ENCODE measurements at regions not wholly inside any gene's neighbourhood (a gene's known extent, or its start where the extent isn't known, plus 50 kb on each side); places are given as distances from the start of the nearest gene placed in this dataset.
"Not testable (repeated sequence)": the region's sequence is repeated elsewhere in the genome, so short reads cannot be mapped to it uniquely, and the experiment has no call there.

DNA sequence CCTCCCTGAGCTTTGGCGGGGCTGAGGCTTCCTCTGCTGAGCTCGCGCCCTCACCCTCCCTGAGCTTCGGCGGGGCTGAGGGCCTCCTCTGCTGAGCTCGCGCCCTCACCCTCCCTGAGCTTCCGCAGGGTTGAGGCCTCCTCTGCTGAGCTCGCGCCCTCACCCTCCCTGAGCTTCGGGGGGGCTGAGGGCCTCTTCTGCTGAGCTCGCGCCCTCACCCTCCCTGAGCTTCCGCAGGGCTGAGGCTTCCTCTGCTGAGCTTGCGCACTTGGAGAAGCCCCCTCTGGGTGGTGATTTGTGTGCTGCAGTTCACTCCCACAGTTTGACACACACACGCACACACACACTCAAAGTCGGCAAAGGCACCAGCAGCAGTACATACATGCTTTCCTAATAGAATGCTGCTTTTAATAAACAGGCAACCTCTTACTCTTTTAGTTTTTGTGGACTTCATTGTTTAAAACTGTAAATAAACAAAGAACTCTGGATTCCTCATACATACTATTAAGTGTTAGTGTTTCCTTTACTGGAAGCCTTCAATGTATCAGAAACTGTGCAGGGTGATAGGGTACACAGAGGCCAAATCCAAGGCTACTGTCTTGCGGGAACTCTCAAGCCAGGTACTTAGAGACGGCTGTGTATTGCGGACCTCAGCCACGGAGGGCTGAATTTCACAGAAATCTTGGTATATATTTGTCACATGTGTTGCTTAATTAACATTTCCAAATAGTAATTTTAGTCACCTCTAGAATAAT lies 752.8 kb upstream of the TPTE start:
- H3K4me1 ChIP-seq; in situ Hi-C loops (cut with MboI; ENCODE audit: low sequenced_read_pairs); H3K36me3 ChIP-seq (replicated peaks); DNase-seq (ENCODE audit: low spot score in 2 of 2); H3K27me3 ChIP-seq (ENCODE audit: low read depth); H3K4me3 ChIP-seq: not testable (repeated sequence)
- H3K9me3 ChIP-seq, result peaks cover 26% of the 10 kb centered on the region

DNA sequence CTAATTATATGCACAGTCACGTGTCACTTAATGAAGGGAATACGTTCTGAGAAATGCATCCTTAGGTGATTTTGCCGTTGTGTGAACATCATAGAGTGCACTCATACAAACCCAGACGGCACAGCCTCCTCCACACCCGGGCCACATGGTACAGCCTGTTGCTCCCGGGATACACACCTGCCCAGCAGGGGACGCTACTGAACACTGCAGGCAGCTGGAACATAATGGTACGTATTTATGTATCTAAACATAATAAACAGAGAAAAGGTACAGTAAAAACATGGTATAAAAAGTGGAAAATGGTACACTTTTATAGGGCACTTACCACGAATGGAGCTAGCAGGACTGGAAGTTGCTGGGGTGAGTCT lies 752.3 kb upstream of the TPTE start:
- H3K4me1 ChIP-seq; in situ Hi-C loops (cut with MboI; ENCODE audit: low sequenced_read_pairs); DNase-seq (ENCODE audit: low spot score in 2 of 2); H3K4me3 ChIP-seq; H3K27me3 ChIP-seq (ENCODE audit: low read depth); H3K36me3 ChIP-seq (replicated peaks): not testable (repeated sequence)
- peaks cover 22% of the 10 kb centered on the region for H3K9me3 ChIP-seq

DNA sequence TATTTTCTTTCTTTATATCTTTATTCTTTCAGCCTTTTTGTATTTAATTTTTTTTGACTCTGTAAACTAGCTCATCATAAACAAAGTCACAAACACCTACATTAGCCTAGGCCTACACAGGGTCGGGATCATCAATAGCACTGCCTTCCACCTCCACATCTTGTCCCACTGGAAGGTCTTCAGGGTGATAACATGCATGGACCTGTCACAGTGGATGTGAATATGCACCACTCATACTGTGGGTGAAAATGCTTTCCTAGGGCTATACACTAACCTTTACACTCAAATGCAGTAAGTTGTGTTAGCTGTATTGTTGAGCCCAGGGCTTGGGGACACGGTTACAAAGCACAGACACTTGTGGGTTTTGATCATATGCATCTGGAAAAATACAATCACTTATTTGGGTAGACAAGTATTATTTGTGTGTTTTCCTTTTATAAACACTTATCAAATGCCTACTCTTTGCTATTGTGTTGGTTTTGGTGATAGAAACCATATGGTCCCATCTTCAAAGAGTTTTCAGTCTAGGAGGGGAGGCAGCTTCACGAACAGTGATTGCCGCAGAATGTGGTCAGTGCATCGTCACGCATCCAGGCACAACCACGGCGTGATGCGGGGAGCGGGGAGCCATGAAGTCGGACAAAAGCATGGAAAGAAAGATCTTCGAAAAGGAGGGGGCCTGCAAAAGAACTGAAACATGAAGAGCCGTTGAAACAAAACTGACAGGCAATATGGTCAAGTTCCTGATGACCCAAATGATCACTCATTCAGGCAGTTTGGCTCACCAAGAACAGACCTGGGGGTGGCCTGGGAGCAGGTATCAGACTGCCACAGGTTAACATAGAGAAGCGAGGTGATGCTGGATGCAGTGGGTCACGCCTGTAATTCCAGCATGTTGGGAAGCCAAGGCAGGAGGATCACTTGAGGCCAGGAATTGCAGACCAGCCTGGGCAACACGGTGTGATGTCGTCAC lies 751.4 kb upstream of the TPTE start:
- H3K36me3 ChIP-seq (replicated peaks); H3K27me3 ChIP-seq (ENCODE audit: low read depth); in situ Hi-C loops (cut with MboI; ENCODE audit: low sequenced_read_pairs); H3K4me1 ChIP-seq; H3K4me3 ChIP-seq; DNase-seq (ENCODE audit: low spot score in 2 of 2): not testable (repeated sequence)
- H3K9me3 ChIP-seq, result peaks cover 26% of the 10 kb centered on the region

DNA sequence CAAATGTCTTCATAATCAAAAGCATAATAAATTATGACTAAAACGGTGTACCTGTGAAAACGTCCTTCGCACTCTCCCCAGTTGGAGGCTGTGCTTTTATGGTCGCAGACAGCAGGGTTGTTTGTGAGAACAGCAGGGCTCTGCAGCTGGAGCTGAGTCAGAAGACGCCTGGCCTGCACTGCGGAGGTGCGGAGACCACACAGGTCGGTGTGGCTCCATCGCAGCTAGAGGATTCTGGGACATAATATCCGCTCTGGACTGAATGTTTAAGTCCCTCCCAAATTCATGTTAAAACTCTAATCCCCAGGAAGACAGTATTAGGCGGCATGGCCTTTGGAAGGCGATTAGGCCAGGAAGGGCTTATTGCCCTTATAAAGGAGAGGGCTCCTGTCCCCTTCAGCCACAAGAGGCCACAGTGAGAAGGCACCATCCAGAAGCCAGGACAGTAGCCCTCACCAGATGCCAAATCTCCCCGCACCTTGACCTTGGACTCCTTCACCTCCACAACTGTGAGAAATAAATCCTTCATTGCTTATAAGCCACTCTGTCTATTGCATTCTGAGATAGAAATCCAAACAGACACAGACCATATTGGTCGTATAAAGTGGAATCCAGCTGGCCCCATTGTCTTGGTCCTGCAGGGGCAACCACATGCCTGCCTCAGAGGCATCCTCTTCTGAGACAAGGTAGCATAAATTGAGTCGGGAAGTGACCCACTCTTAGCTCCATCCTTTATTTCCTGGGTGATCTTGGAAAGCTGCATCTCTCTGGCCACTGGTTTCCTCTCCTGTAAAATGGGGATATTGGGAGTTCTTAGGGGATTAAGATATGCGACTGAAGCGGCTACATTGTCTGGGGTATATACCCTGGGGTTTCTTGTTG lies 749.7 kb upstream of the TPTE start:
- H3K27me3 ChIP-seq (ENCODE audit: low read depth); H3K36me3 ChIP-seq (replicated peaks); H3K4me1 ChIP-seq; in situ Hi-C loops (cut with MboI; ENCODE audit: low sequenced_read_pairs); DNase-seq (ENCODE audit: low spot score in 2 of 2); H3K4me3 ChIP-seq: not testable (repeated sequence)
- peaks cover 31% of the 10 kb centered on the region for H3K9me3 ChIP-seq

DNA sequence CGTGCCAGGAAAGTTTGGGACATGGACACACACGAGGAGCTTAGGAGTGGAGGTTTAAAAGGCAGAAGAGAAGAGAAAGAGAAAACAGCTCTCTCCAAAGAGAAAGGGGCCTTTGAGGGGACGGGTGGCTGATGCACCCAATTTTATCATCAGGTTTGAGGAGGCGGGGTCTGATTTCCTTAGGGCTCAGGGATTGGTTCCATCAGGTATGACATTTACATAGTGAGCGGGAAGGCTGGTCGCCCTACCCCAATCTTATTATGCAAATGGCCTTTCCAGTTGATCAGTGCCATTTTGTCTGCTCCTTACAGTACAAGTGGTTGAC lies 749.1 kb upstream of the TPTE start:
- Histone ChIP-seq H3K4me1 (no peaks in the 10 kb centered on the region), H3K4me3 (no peak overlapping the region), H3K36me3 (replicated peaks) (no peaks in the 10 kb centered on the region), H3K27me3 (ENCODE audit: low read depth) (no peaks in the 10 kb centered on the region), H3K9me3 (peaks cover 31% of the 10 kb centered on the region)
- in situ Hi-C loops (cut with MboI; ENCODE audit: low sequenced_read_pairs), result no loop called here
- DNase-seq (ENCODE audit: low spot score in 2 of 2), result no peak

DNA sequence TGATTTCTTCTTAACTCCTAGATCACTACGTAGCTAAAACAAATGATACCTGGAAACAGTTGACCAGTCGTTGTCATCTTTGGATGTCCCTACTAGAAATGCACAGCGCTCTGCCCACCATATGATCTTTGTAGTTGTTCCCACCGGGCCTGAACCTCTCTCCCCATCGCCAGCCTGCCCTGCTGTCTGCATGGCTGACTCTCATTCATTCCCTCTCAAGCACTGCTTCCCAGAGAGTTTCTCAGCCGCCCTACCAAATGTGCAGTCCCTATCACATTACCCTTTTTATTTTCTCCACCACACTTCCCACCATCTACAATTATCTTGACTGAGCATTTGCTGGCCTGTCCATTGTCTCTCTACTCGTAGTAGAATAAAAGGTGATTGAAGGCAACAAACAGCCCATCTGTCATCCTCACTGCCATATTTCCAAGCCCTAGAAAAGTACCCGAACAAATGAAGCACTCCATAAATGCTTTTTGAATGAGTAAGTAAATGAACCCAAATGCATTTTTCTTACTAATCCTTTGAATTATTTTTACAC lies 748.4 kb upstream of the TPTE start:
- peaks cover 28% of the 10 kb centered on the region for H3K9me3 ChIP-seq
- H3K4me3 ChIP-seq; DNase-seq (ENCODE audit: low spot score in 2 of 2); H3K27me3 ChIP-seq (ENCODE audit: low read depth); H3K4me1 ChIP-seq; in situ Hi-C loops (cut with MboI; ENCODE audit: low sequenced_read_pairs); H3K36me3 ChIP-seq (replicated peaks): not testable (repeated sequence)

DNA sequence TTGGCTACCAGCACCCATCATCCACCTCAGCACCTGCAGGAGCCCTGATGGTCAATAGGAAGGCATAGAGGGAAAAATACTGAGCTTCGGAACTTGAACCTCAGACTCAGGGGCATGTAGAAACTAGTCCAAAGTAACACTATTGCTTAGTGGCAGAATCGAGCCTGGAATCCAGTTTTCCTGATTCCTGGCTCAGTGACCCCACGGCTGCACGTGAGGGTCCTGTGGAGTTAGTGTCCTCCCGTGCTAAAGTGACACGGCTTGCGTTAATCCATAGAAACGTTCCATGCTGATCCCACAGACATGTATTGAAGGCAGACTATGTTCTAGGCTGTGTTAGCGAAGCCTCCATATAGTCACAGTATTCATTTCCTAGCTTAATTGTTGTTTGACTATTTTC lies 747.0 kb upstream of the TPTE start:
- H3K36me3 ChIP-seq (replicated peaks), result no peaks in the 10 kb centered on the region
- H3K9me3 ChIP-seq, result peaks cover 30% of the 10 kb centered on the region
- in situ Hi-C loops (cut with MboI; ENCODE audit: low sequenced_read_pairs), result no loop called here
- no peaks in the 10 kb centered on the region for H3K4me1 ChIP-seq
- H3K4me3 ChIP-seq, result no peak overlapping the region
- DNase-seq (ENCODE audit: low spot score in 2 of 2), result no peak
- H3K27me3 ChIP-seq (ENCODE audit: low read depth), result no peaks in the 10 kb centered on the region

DNA sequence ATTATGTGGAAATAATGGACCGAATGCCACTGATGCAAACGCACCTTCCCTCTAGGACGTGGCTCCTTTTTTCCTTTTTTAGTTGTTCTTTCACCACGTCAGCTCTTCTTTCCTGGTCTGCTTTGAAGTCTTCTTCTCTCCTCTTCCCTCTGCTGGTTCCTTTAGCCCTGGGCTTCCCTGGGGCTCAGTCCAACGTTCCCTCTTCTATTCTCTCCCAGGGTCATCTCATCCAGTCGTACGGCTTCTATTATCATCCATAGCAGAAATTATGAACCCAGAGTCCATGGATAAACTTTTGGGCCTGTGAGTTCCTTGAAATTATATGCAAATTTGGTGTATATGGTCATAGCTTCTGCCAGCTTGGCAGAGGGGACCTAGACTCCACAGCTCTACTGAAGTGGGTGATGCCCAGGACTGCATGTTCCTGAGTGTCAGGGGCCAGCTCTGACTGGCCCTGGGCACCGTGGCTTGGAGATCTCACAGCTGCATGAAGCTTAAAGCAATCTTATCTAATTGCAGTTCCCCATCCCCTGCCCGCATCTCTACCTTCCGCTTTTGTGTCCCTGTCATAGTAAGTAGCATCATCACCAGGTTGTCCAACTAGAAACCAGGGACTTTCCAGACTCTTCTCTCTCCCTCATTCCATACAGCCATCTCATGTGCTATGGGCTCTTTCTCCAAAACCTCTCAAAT lies 746.3 kb upstream of the TPTE start:
- H3K36me3 ChIP-seq (replicated peaks); H3K27me3 ChIP-seq (ENCODE audit: low read depth); H3K4me3 ChIP-seq; DNase-seq (ENCODE audit: low spot score in 2 of 2); in situ Hi-C loops (cut with MboI; ENCODE audit: low sequenced_read_pairs); H3K4me1 ChIP-seq: not testable (repeated sequence)
- H3K9me3 ChIP-seq, result peaks cover 30% of the 10 kb centered on the region

DNA sequence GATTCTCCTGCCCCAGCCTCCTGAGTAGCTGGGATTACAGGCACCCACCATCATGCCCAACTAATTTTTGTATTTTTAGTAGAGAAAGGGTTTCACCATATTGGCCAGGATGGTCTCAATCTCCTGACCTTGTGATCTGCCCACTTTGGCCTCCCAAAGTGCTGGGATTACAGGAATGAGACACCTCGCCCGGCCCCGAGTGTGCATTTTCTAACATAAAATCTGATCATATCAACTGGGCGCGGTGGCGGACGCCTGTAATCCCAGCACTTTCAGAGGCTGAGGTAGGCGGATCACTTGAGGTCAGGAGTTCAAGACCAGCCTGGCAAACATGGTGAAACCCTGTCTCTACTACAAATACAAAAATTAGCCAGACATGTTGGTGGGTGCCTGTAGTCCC lies 745.5 kb upstream of the TPTE start:
- H3K27me3 ChIP-seq (ENCODE audit: low read depth); in situ Hi-C loops (cut with MboI; ENCODE audit: low sequenced_read_pairs); H3K36me3 ChIP-seq (replicated peaks); H3K4me1 ChIP-seq; DNase-seq (ENCODE audit: low spot score in 2 of 2); H3K4me3 ChIP-seq: not testable (repeated sequence)
- H3K9me3 ChIP-seq, result peaks cover 28% of the 10 kb centered on the region

DNA sequence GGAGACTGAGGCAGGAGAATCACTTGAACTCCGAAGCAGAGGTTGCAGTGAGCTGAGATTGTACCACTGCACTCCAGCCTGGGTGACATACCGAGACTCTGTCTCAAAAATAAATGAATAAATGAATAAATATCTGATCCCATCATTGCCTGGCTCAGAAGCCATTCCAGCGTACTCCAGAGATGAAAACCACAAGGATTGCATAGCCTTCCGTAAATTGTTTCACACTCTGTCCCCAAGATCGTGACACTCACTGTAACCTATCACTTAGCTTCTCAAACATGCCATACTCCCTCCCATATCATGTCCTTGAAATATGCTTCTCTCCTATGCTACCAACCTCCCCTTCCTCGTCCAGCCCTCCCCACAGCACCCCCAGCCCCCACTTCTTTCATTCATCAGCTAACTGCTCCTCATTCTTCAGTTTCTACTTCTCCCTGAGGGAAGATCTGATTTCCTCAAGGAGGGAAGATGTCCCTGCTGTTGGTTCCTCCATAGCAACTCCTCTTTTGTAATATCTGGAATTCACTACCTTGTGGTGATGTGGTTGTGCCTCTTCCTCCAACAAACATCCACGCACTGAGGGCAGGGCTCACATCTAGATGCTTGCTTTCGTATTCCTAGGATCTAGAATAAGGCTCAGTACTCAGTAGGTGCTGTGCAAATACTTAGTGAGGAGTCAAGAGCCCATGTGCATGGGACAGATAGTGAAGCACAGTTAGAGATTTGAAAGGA lies 744.9 kb upstream of the TPTE start:
- H3K27me3 ChIP-seq (ENCODE audit: low read depth); in situ Hi-C loops (cut with MboI; ENCODE audit: low sequenced_read_pairs); H3K4me1 ChIP-seq; H3K36me3 ChIP-seq (replicated peaks); DNase-seq (ENCODE audit: low spot score in 2 of 2); H3K4me3 ChIP-seq: not testable (repeated sequence)
- H3K9me3 ChIP-seq, result peaks cover 28% of the 10 kb centered on the region

DNA sequence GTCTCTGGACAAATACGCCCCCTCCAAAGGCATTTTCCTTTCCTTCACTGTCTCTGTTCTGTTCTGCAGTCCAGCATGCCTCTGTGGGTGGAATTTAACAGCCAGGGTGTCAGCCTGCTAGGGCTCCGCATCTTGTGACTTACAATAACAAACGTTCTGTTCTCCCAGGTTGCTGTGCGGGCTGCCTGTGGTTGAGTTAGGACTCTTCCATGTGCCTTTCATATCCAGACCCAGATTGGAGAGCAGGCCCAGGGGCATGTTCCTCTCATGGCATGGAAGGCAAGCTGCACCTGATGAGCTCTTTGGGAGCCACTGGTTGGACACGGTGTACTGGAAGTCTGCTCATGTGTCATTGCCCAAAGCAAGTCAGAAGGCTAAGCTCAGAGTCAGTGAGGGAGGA lies 742.8 kb upstream of the TPTE start:
- H3K9me3 ChIP-seq, result peaks cover 20% of the 10 kb centered on the region
- H3K27me3 ChIP-seq (ENCODE audit: low read depth); H3K4me1 ChIP-seq; H3K4me3 ChIP-seq; in situ Hi-C loops (cut with MboI; ENCODE audit: low sequenced_read_pairs); H3K36me3 ChIP-seq (replicated peaks); DNase-seq (ENCODE audit: low spot score in 2 of 2): not testable (repeated sequence)

DNA sequence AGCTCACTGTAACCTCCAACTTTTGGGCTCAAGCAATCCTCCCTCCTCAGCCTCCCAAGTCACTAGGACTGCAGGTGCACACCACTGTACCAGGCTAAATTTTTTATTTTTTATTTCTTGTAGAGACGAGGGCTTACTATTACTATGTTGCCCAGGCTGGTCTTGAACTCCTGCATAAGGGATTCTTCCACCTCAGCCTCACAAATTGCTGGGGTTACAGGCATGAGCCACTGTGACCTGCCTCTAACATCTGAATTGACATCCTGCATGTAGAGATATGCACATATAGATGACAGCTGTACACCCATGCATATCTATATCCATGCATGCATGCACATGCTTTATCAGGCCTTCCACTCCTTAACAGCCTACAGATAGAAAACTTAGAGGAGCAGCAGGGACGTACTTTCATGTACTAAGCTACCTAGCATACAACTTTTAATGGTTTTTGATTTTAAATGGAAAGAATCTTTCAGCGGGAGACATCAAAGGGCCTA lies 740.9 kb upstream of the TPTE start:
- Histone ChIP-seq H3K9me3 (peaks cover 19% of the 10 kb centered on the region), H3K4me3 (no peak overlapping the region), H3K27me3 (ENCODE audit: low read depth) (no peaks in the 10 kb centered on the region), H3K36me3 (replicated peaks) (no peaks in the 10 kb centered on the region), H3K4me1 (no peaks in the 10 kb centered on the region)
- no peak for DNase-seq (ENCODE audit: low spot score in 2 of 2)
- in situ Hi-C loops (cut with MboI; ENCODE audit: low sequenced_read_pairs), result no loop called here
